Suprapubic skin (tissue), 4 donors: ENCODE measurements at regions not wholly inside any gene's neighbourhood (a gene's known extent, or its start where the extent isn't known, plus 50 kb on each side); places are given as distances from the start of the nearest gene placed in this dataset.

Experiments
- EP300 ChIP-seq: sonication (generic); formaldehyde crosslinking; IDR thresholded peaks from one replicate; pipeline ENCODE4 v1.6.1; 2017; ENCODE audit warnings: antibody characterized with exemption
- POLR2AphosphoS5 ChIP-seq, 3 donors: sonication (generic); formaldehyde crosslinking; IDR thresholded peaks; one replicate each; pipeline ENCODE4 v1.6.1; 2017; ENCODE audit warnings: antibody characterized with exemption in 3 of 3
- TF ChIP-seq, protein P1 (sequence below), 2 donors: fragments of 200-600 bp in 1 of 2; fragments of 450-650 bp in 1 of 2; sonication (generic) in 1 of 2; IDR thresholded peaks; one replicate each; pipeline ENCODE4 v1.5.1; 2016 to 2019; ENCODE audit warnings: antibody characterized with exemption in 2 of 2, mild to moderate bottlenecking in 1 of 2, moderate library complexity in 1 of 2

- TF ChIP-seq, protein P1, sequence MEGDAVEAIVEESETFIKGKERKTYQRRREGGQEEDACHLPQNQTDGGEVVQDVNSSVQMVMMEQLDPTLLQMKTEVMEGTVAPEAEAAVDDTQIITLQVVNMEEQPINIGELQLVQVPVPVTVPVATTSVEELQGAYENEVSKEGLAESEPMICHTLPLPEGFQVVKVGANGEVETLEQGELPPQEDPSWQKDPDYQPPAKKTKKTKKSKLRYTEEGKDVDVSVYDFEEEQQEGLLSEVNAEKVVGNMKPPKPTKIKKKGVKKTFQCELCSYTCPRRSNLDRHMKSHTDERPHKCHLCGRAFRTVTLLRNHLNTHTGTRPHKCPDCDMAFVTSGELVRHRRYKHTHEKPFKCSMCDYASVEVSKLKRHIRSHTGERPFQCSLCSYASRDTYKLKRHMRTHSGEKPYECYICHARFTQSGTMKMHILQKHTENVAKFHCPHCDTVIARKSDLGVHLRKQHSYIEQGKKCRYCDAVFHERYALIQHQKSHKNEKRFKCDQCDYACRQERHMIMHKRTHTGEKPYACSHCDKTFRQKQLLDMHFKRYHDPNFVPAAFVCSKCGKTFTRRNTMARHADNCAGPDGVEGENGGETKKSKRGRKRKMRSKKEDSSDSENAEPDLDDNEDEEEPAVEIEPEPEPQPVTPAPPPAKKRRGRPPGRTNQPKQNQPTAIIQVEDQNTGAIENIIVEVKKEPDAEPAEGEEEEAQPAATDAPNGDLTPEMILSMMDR (IDR thresholded peaks at IDR 0.05): no peak
- no peak for TF ChIP-seq POLR2AphosphoS5 (IDR thresholded peaks at IDR 0.05)
- TF ChIP-seq EP300: no peak
Observed at GRCh38 chr16:86697715-86698114, 119.4 kb downstream of the FOXL1 start.
